AG04450 (cell line): ENCODE measurements at regions not wholly inside any gene's neighbourhood (a gene's known extent, or its start where the extent isn't known, plus 50 kb on each side); places are given as distances from the start of the nearest gene placed in this dataset.

Experiments used
- CTCF ChIA-PET: fragments of 300-600, 350-600 bp; formaldehyde crosslinking; extraction: SDS; loops from one replicate; lab custom pipeline; 2022; ENCODE audit warnings: antibody characterized with exemption, inconsistent platforms; lab: Charles Lee
- POLR2A ChIA-PET: fragments of 350-600 bp; formaldehyde crosslinking; extraction: SDS; loops from one replicate; lab custom pipeline; 2021; ENCODE audit warnings: antibody characterized with exemption, inconsistent platforms; lab: Yijun Ruan, JAX
- DNase-seq: peaks from one replicate; pipeline ENCODE4 v3.0.0-alpha.2; 2011; ENCODE audit warnings: low read depth, low spot score
- H3K27ac ChIP-seq: one replicate; pipeline ENCODE4 v1.5.1; 2012; ENCODE audit warnings: low read depth, low read length, control low read depth
- H3K27me3 ChIP-seq: one replicate; pipeline ENCODE4 v1.6.0; 2012; ENCODE audit warnings: low read length; ENCODE audit not compliant: control insufficient read depth, insufficient read depth
- H3K4me3 ChIP-seq: 2 replicates; pipeline ENCODE4 v1.5.1; 2011; ENCODE audit warnings: mild to moderate bottlenecking, low read depth, low read length, control low read depth
- H3K9me3 ChIP-seq: 2 replicates; pipeline ENCODE4 v1.5.1; 2012; ENCODE audit warnings: low read length; ENCODE audit not compliant: control insufficient read depth, insufficient read depth
- CTCF ChIP-seq: IDR thresholded peaks from 2 replicates; pipeline ENCODE4 v1.5.1; 2011; ENCODE audit warnings: low read depth, low read length, control low read depth, inconsistent platforms

GRCh38 chr2:192411755-192412154 lies 217.0 kb upstream of the TMEFF2 start:
- no peak for TF ChIP-seq CTCF
- Histone ChIP-seq H3K4me3 (no peak overlapping the region), H3K27me3 (no peaks in the 10 kb centered on the region), H3K9me3 (peaks cover 9% of the 10 kb centered on the region; the same call in 1 of the 2 replicates), H3K27ac (no peak overlapping the region)
- ChIA-PET CTCF (no interaction called here), POLR2A (no interaction called here)
- DNase-seq = no peak

- ChIA-PET CTCF (no interaction called here), POLR2A (no interaction called here)
- H3K27ac ChIP-seq = no peak overlapping the region
- no peaks in the 10 kb centered on the region for H3K27me3 ChIP-seq
- no peak for TF ChIP-seq CTCF
- H3K4me3 ChIP-seq = no peak overlapping the region
- peaks cover 9% of the 10 kb centered on the region; the same call in 1 of the 2 replicates for H3K9me3 ChIP-seq
- no peak for DNase-seq
Measured at GRCh38 chr2:192410319-192410718, 215.6 kb upstream of the TMEFF2 start.

GRCh38 chr2:192407692-192408091 lies 213.0 kb upstream of the TMEFF2 start:
- Histone ChIP-seq H3K27me3 (no peaks in the 10 kb centered on the region), H3K9me3 (no peaks in the 10 kb centered on the region; the same call in 1 of the 2 replicates), H3K4me3 (no peak overlapping the region), H3K27ac (no peak overlapping the region)
- DNase-seq = no peak
- CTCF ChIA-PET = no interaction called here
- no peak for TF ChIP-seq CTCF
- POLR2A ChIA-PET = interaction anchor here (0.6 kb wide), 1 partner anchor 96 kb away, joined by 12 read pairs; no protein-coding TSS in a partner anchor

GRCh38 chr2:192398236-192398635 lies 203.5 kb upstream of the TMEFF2 start:
- H3K27ac ChIP-seq = no peak overlapping the region
- no peak overlapping the region for H3K4me3 ChIP-seq
- no peaks in the 10 kb centered on the region for H3K27me3 ChIP-seq
- ChIA-PET CTCF (no interaction called here), POLR2A (no interaction called here)
- no peak for TF ChIP-seq CTCF
- DNase-seq = no peak
- H3K9me3 ChIP-seq = no peaks in the 10 kb centered on the region

GRCh38 chr2:192394605-192395004 lies 199.9 kb upstream of the TMEFF2 start:
- CTCF ChIA-PET = no interaction called here
- H3K4me3 ChIP-seq = no peak overlapping the region
- H3K27ac ChIP-seq = no peak overlapping the region
- H3K27me3 ChIP-seq = no peaks in the 10 kb centered on the region
- DNase-seq = no peak
- POLR2A ChIA-PET = no interaction called here
- no peaks in the 10 kb centered on the region for H3K9me3 ChIP-seq
- no peak for TF ChIP-seq CTCF
